CD14-positive monocyte (primary cell): ENCODE measurements at regions not wholly inside any gene's neighbourhood (a gene's known extent, or its start where the extent isn't known, plus 50 kb on each side); places are given as distances from the start of the nearest gene placed in this dataset.

Experiments used
- DNase-seq, 3 donors: peaks; one replicate each; pipeline ENCODE4 v3.0.0-alpha.2; 2011 to 2022
- H2AFZ ChIP-seq: 2 replicates; pipeline ENCODE4 v1.6.0; 2012; ENCODE audit warnings: mild to moderate bottlenecking, low read depth, low read length, inconsistent platforms; ENCODE audit not compliant: insufficient read depth, poor library complexity, severe bottlenecking
- H3K27ac ChIP-seq, 2 donors: 1 replicate in 1 of 2; 2 replicates in 1 of 2; pipeline ENCODE4 v1.5.1; 2012 to 2013; ENCODE audit warnings: low read length in 2 of 2, control low read depth in 1 of 2, inconsistent platforms in 1 of 2, low read depth in 1 of 2, mild to moderate bottlenecking in 1 of 2
- H3K27me3 ChIP-seq, 2 donors: one replicate each; pipeline versions ENCODE4 v1.6.0 to v1.6.1; 2011 to 2013; ENCODE audit warnings: low read length in 2 of 2; ENCODE audit not compliant: control insufficient read depth in 2 of 2, insufficient read depth in 2 of 2
- H3K36me3 ChIP-seq, 2 donors: replicated peaks in 1 of 2; 1 replicate in 1 of 2; 2 replicates in 1 of 2; pipeline versions ENCODE4 v1.5.1 to v1.6.1; 2012 to 2013; ENCODE audit warnings: low read length in 2 of 2, control low read depth in 1 of 2, inconsistent platforms in 1 of 2, mild to moderate bottlenecking in 1 of 2; ENCODE audit not compliant: insufficient read depth in 2 of 2, control insufficient read depth in 1 of 2
- H3K4me1 ChIP-seq, 2 donors: 1 replicate in 1 of 2; 2 replicates in 1 of 2; pipeline versions ENCODE4 v1.5.1 to v1.6.1; 2012 to 2013; ENCODE audit warnings: low read length in 2 of 2, control low read depth in 1 of 2, inconsistent platforms in 1 of 2, mild to moderate bottlenecking in 1 of 2, moderate library complexity in 1 of 2; ENCODE audit not compliant: insufficient read depth in 2 of 2, control insufficient read depth in 1 of 2
- H3K4me2 ChIP-seq: replicated peaks from 2 replicates; pipeline ENCODE3; 2012; ENCODE audit warnings: low read length, moderate library complexity, mild to moderate bottlenecking; ENCODE audit not compliant: poor library complexity, severe bottlenecking; ENCODE audit errors: extremely low read depth
- H3K4me3 ChIP-seq, 3 experiments: fragments of 200-600 bp in 1 of 3; sonication (generic) in 1 of 3; replicated peaks in 1 of 3; 1 replicate in 2 of 3; 2 replicates in 1 of 3; pipeline ENCODE4 v1.5.1; 2011 to 2013; ENCODE audit warnings: low read length in 3 of 3, mild to moderate bottlenecking in 3 of 3, control low read depth in 2 of 3, low read depth in 2 of 3, inconsistent platforms in 1 of 3, moderate library complexity in 1 of 3
- H3K79me2 ChIP-seq: 2 replicates; pipeline ENCODE4 v1.6.0; 2012; ENCODE audit warnings: mild to moderate bottlenecking, control low read depth, inconsistent platforms, low read length, moderate library complexity; ENCODE audit not compliant: insufficient read depth
- H3K9ac ChIP-seq: 2 replicates; pipeline ENCODE4 v1.6.0; 2017; ENCODE audit warnings: low read length, mild to moderate bottlenecking; ENCODE audit not compliant: insufficient read depth, poor library complexity, severe bottlenecking
- H3K9me3 ChIP-seq, 2 donors: replicated peaks in 1 of 2; 1 replicate in 1 of 2; 2 replicates in 1 of 2; pipeline versions ENCODE4 v1.5.1 to v1.6.1; 2012 to 2013; ENCODE audit warnings: low read length in 2 of 2, control low read depth in 1 of 2; ENCODE audit not compliant: control insufficient read depth in 1 of 2, insufficient read depth in 1 of 2
- H4K20me1 ChIP-seq: 2 replicates; pipeline ENCODE4 v1.6.0; 2012; ENCODE audit warnings: mild to moderate bottlenecking, low read length, control low read depth, moderate library complexity; ENCODE audit not compliant: insufficient read depth
- H3K27ac Mint-ChIP-seq, 7 donors: one replicate each; pipeline ENCODE4 v1.8.0; 2020; ENCODE audit warnings: mild to moderate bottlenecking in 7 of 7, mixed read lengths in 7 of 7, moderate library complexity in 6 of 7, inconsistent platforms in 2 of 7
- H3K27me3 Mint-ChIP-seq, 3 donors: one replicate each; pipeline ENCODE4 v1.8.0; 2021 to 2022; ENCODE audit warnings: low read depth in 3 of 3, mild to moderate bottlenecking in 3 of 3, mixed read lengths in 3 of 3, moderate library complexity in 3 of 3, inconsistent platforms in 1 of 3
- H3K36me3 Mint-ChIP-seq, 2 donors: one replicate each; pipeline ENCODE4 v1.8.0; 2020; ENCODE audit warnings: mixed read lengths in 2 of 2, inconsistent platforms in 1 of 2, mild to moderate bottlenecking in 1 of 2
- H3K4me1 Mint-ChIP-seq: one replicate; pipeline ENCODE4 v1.8.0; 2020; ENCODE audit warnings: mild to moderate bottlenecking, mixed read lengths
- H3K4me3 Mint-ChIP-seq, 2 donors: one replicate each; pipeline ENCODE4 v1.8.0; 2020; ENCODE audit warnings: mild to moderate bottlenecking in 2 of 2, mixed read lengths in 2 of 2, moderate library complexity in 1 of 2
- H3K9me3 Mint-ChIP-seq, 7 donors: one replicate each; pipeline ENCODE4 v1.8.0; 2020 to 2022; ENCODE audit warnings: mixed read lengths in 7 of 7, mild to moderate bottlenecking in 6 of 7, moderate library complexity in 6 of 7, inconsistent platforms in 2 of 7
- CTCF ChIP-seq: fragments of 200-600 bp; IDR thresholded peaks from one replicate; pipeline ENCODE4 v1.8.0; 2022; ENCODE audit warnings: antibody characterized with exemption, mild to moderate bottlenecking
- WGBS: methylation state at CpG from one replicate; pipeline ENCODE4 v1.1.5; 2013; ENCODE audit warnings: missing lambda C conversion rate; ENCODE audit not compliant: insufficient coverage; 5-methylcytosine and 5-hydroxymethylcytosine counted together
- intact Hi-C, 2 donors: fragments of 100-400 bp; cut with micrococcal nuclease; formaldehyde crosslinking; loops; one replicate each; pipeline versions ENCODE4 v1.15.0 to v1.15.1; 2023

DNA sequence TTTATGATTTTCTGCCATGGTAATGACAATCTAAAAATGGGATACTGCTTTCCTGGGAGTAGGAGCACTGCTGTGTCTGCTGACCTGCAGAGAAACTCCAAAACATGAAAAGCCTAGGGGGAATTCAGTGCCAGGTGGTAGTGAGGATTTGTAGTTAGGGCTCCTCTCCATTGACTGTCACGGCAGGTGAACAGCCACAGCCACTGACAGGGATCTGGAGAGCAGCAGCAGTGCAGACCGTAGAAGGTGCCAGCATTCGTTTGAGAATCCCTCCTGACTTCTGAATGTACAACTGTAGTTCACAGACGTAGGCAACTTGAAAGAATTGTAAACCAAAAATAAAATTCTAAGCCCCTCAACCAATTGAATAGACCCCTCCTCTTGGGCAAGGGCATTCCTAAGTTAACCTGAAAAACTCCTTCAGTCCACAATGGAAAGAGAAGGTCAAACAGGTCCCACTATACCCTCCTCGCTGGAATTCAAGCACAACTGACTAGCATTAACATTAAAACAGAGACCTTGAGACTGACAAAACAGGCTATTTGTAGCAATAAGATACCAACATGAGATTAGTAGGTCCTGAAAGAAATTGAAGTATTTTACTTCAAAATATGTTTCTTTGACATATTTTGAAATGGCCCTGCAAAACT, 1328.8 kb downstream of the OLFM4 start:
- DNase-seq = no peak
- Mint-ChIP-seq H3K4me1 (no peaks in the 10 kb centered on the region), H3K27ac (no peak overlapping the region), H3K27me3 (no peaks in the 10 kb centered on the region), H3K9me3 (peaks cover 0 to 5% (median 1%) of the 10 kb centered on the region in 7 donors), H3K36me3 (no peaks in the 10 kb centered on the region), H3K4me3 (no peak overlapping the region)
- intact Hi-C loops = no loop called here
- no peaks in the 10 kb centered on the region for H3K4me1 ChIP-seq
- no peaks in the 10 kb centered on the region for H4K20me1 ChIP-seq
- no peak overlapping the region for H3K9ac ChIP-seq
- 79% methylated on average over 2 of the region's 5 CpGs for WGBS
- H3K4me2 ChIP-seq = no peak overlapping the region
- peaks cover 0 to 4% of the 10 kb centered on the region in 2 donors for H3K9me3 ChIP-seq
- H2AFZ ChIP-seq = no peak overlapping the region
- TF ChIP-seq CTCF = no peak
- H3K27ac ChIP-seq = no peak overlapping the region
- no peak overlapping the region for H3K4me3 ChIP-seq
- H3K79me2 ChIP-seq = no peaks in the 10 kb centered on the region
- no peaks in the 10 kb centered on the region for H3K27me3 ChIP-seq
- no peaks in the 10 kb centered on the region for H3K36me3 ChIP-seq

GRCh38 chr13:54361460-54361859, 1332.8 kb downstream of the OLFM4 start:
- Mint-ChIP-seq H3K27ac (no peak overlapping the region), H3K9me3 (peaks cover 0 to 8% (median 0%) of the 10 kb centered on the region in 7 donors), H3K36me3 (no peaks in the 10 kb centered on the region), H3K4me3 (no peak overlapping the region), H3K27me3 (no peaks in the 10 kb centered on the region), H3K4me1 (no peaks in the 10 kb centered on the region)
- no peaks in the 10 kb centered on the region for H3K79me2 ChIP-seq
- TF ChIP-seq CTCF = no peak
- no peaks in the 10 kb centered on the region for H3K4me1 ChIP-seq
- H3K9ac ChIP-seq = no peak overlapping the region
- no peak overlapping the region for H3K4me2 ChIP-seq
- no peak overlapping the region for H3K27ac ChIP-seq
- no CpG with 5 or more reads among the region's 1 CpG for WGBS
- no peak for DNase-seq
- peaks cover 0 to 4% of the 10 kb centered on the region in 2 donors for H3K9me3 ChIP-seq
- H3K27me3 ChIP-seq = no peaks in the 10 kb centered on the region
- intact Hi-C loops = no loop called here
- no peak overlapping the region for H2AFZ ChIP-seq
- H3K4me3 ChIP-seq = no peak overlapping the region
- H3K36me3 ChIP-seq = no peaks in the 10 kb centered on the region
- no peaks in the 10 kb centered on the region for H4K20me1 ChIP-seq
